ENCODE measurements at regions not wholly inside any gene's neighbourhood (a gene's known extent, or its start where the extent isn't known, plus 50 kb on each side); places are given as distances from the start of the nearest gene placed in this dataset.

DNA sequence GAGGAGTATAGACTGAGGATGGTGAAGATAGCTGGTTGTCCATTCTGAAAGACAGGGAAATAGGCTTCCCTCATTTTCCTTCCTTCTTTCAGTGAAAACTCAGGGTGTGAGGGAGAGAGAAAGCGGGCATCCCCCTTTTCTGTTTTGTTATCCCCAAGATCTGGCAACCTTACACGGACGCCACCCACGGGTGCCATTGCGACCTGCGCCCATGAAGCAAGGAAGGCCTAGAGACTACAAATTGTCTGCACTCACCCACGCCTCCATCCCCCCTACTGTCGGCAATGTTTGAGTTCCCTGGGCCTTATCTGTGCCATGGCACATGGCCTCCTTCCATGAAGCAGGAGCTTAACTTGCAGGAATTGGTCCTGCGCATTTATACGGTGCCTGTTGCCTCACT is 115.0 kb upstream of the IGF1 start:
- TF ChIP-seq SUZ12 (IDR thresholded peaks at IDR 0.05; ENCODE audit: extremely low read depth, insufficient read depth, insufficient read length) (no peak), ZNF274 (IDR thresholded peaks at IDR 0.05; ENCODE audit: low read depth, low read length) (no peak), YY1 (IDR thresholded peaks at IDR 0.05; ENCODE audit: insufficient read depth, insufficient read length) (no peak)
